ENCODE measurements at regions not wholly inside any gene's neighbourhood (a gene's known extent, or its start where the extent isn't known, plus 50 kb on each side); places are given as distances from the start of the nearest gene placed in this dataset.

DNA sequence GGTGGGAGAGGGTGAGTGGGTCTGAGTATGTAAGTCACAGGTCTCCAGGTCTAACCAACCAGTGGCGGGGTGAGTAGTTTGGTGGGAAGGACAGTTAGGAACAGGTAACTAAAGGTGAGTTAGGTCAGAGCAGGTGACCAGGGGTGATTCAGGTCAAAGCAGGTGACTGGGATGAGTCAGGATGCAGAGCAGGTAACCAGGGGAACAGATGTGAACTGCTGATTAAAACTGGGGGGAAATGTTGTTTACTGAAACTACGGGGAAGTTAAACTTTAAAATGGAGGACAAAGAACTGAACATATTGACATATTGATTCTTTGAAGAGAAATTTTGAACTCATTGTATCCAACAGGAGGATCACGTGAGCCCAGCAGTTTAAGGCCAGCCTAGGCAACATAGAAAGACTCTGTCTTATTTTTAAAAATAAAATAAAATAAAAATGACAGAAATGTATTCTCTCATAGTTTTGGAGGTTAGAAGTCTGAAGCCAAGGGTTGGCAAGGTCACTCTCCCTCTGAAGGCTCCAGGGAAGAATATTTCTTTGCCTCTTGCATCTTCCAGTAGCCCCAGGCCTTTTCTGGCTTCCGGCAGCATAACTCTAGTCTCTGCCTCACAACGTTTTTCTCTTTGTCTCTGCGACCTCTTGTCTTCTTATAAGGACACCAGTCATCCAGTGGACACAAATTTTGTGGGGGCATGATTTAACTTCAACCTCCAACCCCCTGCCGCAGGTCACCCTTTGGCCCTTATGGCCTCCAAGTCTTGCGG, 64.3 kb upstream of the TINAGL1 start (continued):
- TF ChIP-seq, protein P1, sequence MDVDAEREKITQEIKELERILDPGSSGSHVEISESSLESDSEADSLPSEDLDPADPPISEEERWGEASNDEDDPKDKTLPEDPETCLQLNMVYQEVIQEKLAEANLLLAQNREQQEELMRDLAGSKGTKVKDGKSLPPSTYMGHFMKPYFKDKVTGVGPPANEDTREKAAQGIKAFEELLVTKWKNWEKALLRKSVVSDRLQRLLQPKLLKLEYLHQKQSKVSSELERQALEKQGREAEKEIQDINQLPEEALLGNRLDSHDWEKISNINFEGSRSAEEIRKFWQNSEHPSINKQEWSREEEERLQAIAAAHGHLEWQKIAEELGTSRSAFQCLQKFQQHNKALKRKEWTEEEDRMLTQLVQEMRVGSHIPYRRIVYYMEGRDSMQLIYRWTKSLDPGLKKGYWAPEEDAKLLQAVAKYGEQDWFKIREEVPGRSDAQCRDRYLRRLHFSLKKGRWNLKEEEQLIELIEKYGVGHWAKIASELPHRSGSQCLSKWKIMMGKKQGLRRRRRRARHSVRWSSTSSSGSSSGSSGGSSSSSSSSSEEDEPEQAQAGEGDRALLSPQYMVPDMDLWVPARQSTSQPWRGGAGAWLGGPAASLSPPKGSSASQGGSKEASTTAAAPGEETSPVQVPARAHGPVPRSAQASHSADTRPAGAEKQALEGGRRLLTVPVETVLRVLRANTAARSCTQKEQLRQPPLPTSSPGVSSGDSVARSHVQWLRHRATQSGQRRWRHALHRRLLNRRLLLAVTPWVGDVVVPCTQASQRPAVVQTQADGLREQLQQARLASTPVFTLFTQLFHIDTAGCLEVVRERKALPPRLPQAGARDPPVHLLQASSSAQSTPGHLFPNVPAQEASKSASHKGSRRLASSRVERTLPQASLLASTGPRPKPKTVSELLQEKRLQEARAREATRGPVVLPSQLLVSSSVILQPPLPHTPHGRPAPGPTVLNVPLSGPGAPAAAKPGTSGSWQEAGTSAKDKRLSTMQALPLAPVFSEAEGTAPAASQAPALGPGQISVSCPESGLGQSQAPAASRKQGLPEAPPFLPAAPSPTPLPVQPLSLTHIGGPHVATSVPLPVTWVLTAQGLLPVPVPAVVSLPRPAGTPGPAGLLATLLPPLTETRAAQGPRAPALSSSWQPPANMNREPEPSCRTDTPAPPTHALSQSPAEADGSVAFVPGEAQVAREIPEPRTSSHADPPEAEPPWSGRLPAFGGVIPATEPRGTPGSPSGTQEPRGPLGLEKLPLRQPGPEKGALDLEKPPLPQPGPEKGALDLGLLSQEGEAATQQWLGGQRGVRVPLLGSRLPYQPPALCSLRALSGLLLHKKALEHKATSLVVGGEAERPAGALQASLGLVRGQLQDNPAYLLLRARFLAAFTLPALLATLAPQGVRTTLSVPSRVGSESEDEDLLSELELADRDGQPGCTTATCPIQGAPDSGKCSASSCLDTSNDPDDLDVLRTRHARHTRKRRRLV (CRISPR knock-in tag; IDR thresholded peaks at IDR 0.05), result no peak
- TF ChIP-seq KAT8 (CRISPR knock-in tag; IDR thresholded peaks at IDR 0.05) (peak; percentile 37; the same call in 1 of the 2 replicates), ZNF510 (CRISPR knock-in tag; IDR thresholded peaks at IDR 0.05; ENCODE audit: low read depth) (no peak), NCOA1 (CRISPR knock-in tag; IDR thresholded peaks at IDR 0.05) (no peak), ZNF367 (CRISPR knock-in tag; IDR thresholded peaks at IDR 0.05; ENCODE audit: borderline replicate concordance) (no peak), TFDP2 (CRISPR knock-in tag; IDR thresholded peaks at IDR 0.05) (peak; percentile 38; the same call in 1 of the 2 replicates), ZNF276 (CRISPR knock-in tag; IDR thresholded peaks at IDR 0.05; ENCODE audit: low read depth) (no peak), RBM39 (IDR thresholded peaks at IDR 0.05; ENCODE audit: low read depth, low read length, poor library complexity, severe bottlenecking) (no peak), ZNF20 (CRISPR knock-in tag; IDR thresholded peaks at IDR 0.05) (no peak), CREM (IDR thresholded peaks at IDR 0.05) (peak; percentile 50), CREM (CRISPR knock-in tag; IDR thresholded peaks at IDR 0.05) (no peak), SNAI1 (CRISPR knock-in tag; IDR thresholded peaks at IDR 0.05; ENCODE audit: borderline replicate concordance) (0 out of 2 replicates have a peak, but pooled peaks have one; percentile 40), ZNF670 (CRISPR knock-in tag; IDR thresholded peaks at IDR 0.05; ENCODE audit: borderline replicate concordance) (0 out of 2 replicates have a peak, but pooled peaks have one; percentile 16), JUNB (CRISPR knock-in tag; IDR thresholded peaks at IDR 0.05; ENCODE audit: borderline replicate concordance) (no peak), ZNF230 (CRISPR knock-in tag; IDR thresholded peaks at IDR 0.05) (no peak), HNF4A (CRISPR knock-in tag; IDR thresholded peaks at IDR 0.05) (peak; percentile 15; the same call in 1 of the 2 replicates), CBX5 (CRISPR knock-in tag; IDR thresholded peaks at IDR 0.05; ENCODE audit: borderline replicate concordance) (no peak)
- TF ChIP-seq, protein P2, sequence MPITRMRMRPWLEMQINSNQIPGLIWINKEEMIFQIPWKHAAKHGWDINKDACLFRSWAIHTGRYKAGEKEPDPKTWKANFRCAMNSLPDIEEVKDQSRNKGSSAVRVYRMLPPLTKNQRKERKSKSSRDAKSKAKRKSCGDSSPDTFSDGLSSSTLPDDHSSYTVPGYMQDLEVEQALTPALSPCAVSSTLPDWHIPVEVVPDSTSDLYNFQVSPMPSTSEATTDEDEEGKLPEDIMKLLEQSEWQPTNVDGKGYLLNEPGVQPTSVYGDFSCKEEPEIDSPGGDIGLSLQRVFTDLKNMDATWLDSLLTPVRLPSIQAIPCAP (CRISPR knock-in tag; IDR thresholded peaks at IDR 0.05; ENCODE audit: low read depth), result no peak

All from HepG2 (cell line).